HL-60 (cell line): ENCODE measurements at regions not wholly inside any gene's neighbourhood (a gene's known extent, or its start where the extent isn't known, plus 50 kb on each side); places are given as distances from the start of the nearest gene placed in this dataset.

Source experiments
- POLR2AphosphoS5 ChIP-seq: IDR thresholded peaks from 2 replicates; pipeline ENCODE4 v1.6.1; 2012; ENCODE audit warnings: low read depth
- TF ChIP-seq, protein P1 (sequence below): IDR thresholded peaks from one replicate; pipeline ENCODE4 v1.5.1; 2011; ENCODE audit warnings: low read length, control low read depth, inconsistent platforms; ENCODE audit not compliant: insufficient read depth
- TF ChIP-seq, protein P2 (sequence below): IDR thresholded peaks from 2 replicates; pipeline ENCODE4 v1.6.1; 2012; ENCODE audit warnings: low read depth; ENCODE audit not compliant: insufficient replicate concordance

DNA sequence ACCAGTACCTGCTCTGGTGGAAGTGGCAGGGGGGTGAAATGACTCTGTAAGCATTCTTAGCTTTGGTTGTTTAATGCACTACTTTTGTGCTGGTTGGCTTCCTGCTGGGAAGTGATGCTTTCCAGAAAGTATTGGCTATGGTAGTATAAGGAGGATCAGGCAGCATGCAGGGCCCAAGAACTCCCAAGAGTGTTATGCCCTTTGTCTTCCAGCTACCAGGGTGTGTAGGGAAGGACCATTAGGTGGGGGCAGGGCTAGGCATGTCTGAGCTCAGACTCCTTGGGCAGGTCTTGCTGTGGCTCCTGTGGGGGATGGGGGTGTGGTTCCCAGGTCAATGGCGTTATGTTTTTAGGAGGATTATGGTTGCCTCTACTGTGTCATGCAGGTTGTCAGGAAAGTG is 135.8 kb upstream of the TRPC7 start:
- TF ChIP-seq, protein P1, sequence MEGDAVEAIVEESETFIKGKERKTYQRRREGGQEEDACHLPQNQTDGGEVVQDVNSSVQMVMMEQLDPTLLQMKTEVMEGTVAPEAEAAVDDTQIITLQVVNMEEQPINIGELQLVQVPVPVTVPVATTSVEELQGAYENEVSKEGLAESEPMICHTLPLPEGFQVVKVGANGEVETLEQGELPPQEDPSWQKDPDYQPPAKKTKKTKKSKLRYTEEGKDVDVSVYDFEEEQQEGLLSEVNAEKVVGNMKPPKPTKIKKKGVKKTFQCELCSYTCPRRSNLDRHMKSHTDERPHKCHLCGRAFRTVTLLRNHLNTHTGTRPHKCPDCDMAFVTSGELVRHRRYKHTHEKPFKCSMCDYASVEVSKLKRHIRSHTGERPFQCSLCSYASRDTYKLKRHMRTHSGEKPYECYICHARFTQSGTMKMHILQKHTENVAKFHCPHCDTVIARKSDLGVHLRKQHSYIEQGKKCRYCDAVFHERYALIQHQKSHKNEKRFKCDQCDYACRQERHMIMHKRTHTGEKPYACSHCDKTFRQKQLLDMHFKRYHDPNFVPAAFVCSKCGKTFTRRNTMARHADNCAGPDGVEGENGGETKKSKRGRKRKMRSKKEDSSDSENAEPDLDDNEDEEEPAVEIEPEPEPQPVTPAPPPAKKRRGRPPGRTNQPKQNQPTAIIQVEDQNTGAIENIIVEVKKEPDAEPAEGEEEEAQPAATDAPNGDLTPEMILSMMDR: no peak
- no peak for TF ChIP-seq POLR2AphosphoS5
- TF ChIP-seq, protein P2, sequence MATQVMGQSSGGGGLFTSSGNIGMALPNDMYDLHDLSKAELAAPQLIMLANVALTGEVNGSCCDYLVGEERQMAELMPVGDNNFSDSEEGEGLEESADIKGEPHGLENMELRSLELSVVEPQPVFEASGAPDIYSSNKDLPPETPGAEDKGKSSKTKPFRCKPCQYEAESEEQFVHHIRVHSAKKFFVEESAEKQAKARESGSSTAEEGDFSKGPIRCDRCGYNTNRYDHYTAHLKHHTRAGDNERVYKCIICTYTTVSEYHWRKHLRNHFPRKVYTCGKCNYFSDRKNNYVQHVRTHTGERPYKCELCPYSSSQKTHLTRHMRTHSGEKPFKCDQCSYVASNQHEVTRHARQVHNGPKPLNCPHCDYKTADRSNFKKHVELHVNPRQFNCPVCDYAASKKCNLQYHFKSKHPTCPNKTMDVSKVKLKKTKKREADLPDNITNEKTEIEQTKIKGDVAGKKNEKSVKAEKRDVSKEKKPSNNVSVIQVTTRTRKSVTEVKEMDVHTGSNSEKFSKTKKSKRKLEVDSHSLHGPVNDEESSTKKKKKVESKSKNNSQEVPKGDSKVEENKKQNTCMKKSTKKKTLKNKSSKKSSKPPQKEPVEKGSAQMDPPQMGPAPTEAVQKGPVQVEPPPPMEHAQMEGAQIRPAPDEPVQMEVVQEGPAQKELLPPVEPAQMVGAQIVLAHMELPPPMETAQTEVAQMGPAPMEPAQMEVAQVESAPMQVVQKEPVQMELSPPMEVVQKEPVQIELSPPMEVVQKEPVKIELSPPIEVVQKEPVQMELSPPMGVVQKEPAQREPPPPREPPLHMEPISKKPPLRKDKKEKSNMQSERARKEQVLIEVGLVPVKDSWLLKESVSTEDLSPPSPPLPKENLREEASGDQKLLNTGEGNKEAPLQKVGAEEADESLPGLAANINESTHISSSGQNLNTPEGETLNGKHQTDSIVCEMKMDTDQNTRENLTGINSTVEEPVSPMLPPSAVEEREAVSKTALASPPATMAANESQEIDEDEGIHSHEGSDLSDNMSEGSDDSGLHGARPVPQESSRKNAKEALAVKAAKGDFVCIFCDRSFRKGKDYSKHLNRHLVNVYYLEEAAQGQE: no peak
